PC-3 (cell line): ENCODE measurements at regions not wholly inside any gene's neighbourhood (a gene's known extent, or its start where the extent isn't known, plus 50 kb on each side); places are given as distances from the start of the nearest gene placed in this dataset.

ENCODE experiments used
- CTCF ChIP-seq: fragments of 300-600 bp; sonication (generic); conservative IDR thresholded peaks from 2 replicates; pipeline ENCODE4 v1.5.1; 2017; ENCODE audit warnings: antibody characterized with exemption, low read depth, mild to moderate bottlenecking, low read length
- EZH2 ChIP-seq: fragments of 300-600 bp; sonication (generic); IDR thresholded peaks from one replicate; pipeline ENCODE4 v1.6.1; 2017; ENCODE audit warnings: antibody characterized with exemption, mild to moderate bottlenecking, low read length; ENCODE audit not compliant: unreplicated experiment

DNA sequence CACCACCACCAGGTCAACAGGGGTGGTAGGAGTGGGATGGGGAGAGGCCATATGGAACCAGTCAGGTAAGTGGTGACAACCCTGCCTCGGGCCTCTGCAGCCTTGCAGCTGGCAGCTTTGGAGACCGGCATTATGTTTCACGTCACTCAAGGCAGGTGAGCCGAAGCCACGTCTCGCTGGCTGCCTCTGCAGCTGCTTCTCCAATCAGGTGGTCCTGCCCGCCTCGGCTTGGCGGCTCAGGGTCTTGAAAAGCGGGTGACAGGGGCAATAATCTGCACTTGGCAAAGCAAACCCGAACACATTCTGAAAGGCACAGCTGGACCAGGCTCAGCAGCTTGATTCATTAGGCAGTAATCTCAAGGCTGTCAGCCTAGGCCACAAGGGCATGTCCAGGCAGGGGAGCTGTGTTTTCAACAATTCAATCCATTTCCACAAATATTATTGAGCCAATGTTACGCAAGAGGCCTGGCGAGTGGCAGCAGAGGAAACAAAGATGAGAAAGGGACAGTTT lies 77.4 kb upstream of the PCDH8 start:
- TF ChIP-seq CTCF (no peak), EZH2 (no peak)
